Neural progenitor cell (in vitro differentiated cells): ENCODE measurements at regions not wholly inside any gene's neighbourhood (a gene's known extent, or its start where the extent isn't known, plus 50 kb on each side); places are given as distances from the start of the nearest gene placed in this dataset.

ENCODE experiments used
- DNase-seq: peaks from one replicate; pipeline ENCODE4 v3.0.0-alpha.2; 2016; ENCODE audit warnings: low spot score
- H2AFZ ChIP-seq: fragments of 200-600 bp; sonication (generic); replicated peaks from 2 replicates; pipeline ENCODE4 v1.6.1; 2016; ENCODE audit warnings: antibody characterized with exemption
- H3F3A ChIP-seq: fragments of 200-600 bp; sonication (generic); 2 replicates; pipeline ENCODE4 v1.6.1; 2016; ENCODE audit warnings: antibody characterized with exemption, low read depth
- H3K27ac ChIP-seq: fragments of 200-600 bp; sonication (generic); 2 replicates; pipeline ENCODE4 v1.5.1; 2016; ENCODE audit warnings: mild to moderate bottlenecking
- H3K27me3 ChIP-seq: fragments of 200-600 bp; sonication (generic); 2 replicates; pipeline ENCODE4 v1.6.1; 2016; ENCODE audit warnings: mild to moderate bottlenecking, moderate library complexity
- H3K36me3 ChIP-seq: fragments of 200-600 bp; sonication (generic); 2 replicates; pipeline ENCODE4 v1.5.1; 2016
- H3K4me1 ChIP-seq: fragments of 200-600 bp; sonication (generic); 2 replicates; pipeline ENCODE4 v1.6.1; 2016; ENCODE audit warnings: mixed run types
- H3K4me2 ChIP-seq: fragments of 200-600 bp; sonication (generic); 2 replicates; pipeline ENCODE4 v1.6.1; 2016
- H3K4me3 ChIP-seq: fragments of 200-600 bp; sonication (generic); 2 replicates; pipeline ENCODE4 v1.5.1; 2016
- H3K79me2 ChIP-seq: fragments of 200-600 bp; sonication (generic); 2 replicates; pipeline ENCODE4 v1.6.1; 2016; ENCODE audit warnings: low read depth
- H3K9ac ChIP-seq: fragments of 200-600 bp; sonication (generic); 2 replicates; pipeline ENCODE4 v1.6.1; 2016
- H3K9me3 ChIP-seq: fragments of 200-600 bp; sonication (generic); 2 replicates; pipeline ENCODE4 v1.5.1; 2016; ENCODE audit warnings: low read depth
- H4K20me1 ChIP-seq: fragments of 200-600 bp; sonication (generic); 2 replicates; pipeline ENCODE4 v1.6.1; 2016; ENCODE audit warnings: low read depth
- H3K27ac Mint-ChIP-seq: 3 replicates; pipeline ENCODE4 v1.8.0; 2021; ENCODE audit warnings: mixed read lengths
- H3K27me3 Mint-ChIP-seq: 2 replicates; pipeline ENCODE4 v1.8.0; 2022; ENCODE audit warnings: low read depth, mild to moderate bottlenecking, inconsistent platforms, moderate library complexity, mixed read lengths; ENCODE audit not compliant: insufficient read depth
- H3K36me3 Mint-ChIP-seq: 3 replicates; pipeline ENCODE4 v1.8.0; 2021; ENCODE audit warnings: mixed read lengths
- H3K4me1 Mint-ChIP-seq: 3 replicates; pipeline ENCODE4 v1.8.0; 2021; ENCODE audit warnings: mixed read lengths
- H3K4me3 Mint-ChIP-seq: 3 replicates; pipeline ENCODE4 v1.8.0; 2021; ENCODE audit warnings: mild to moderate bottlenecking, moderate library complexity, mixed read lengths
- H3K9me3 Mint-ChIP-seq: 3 replicates; pipeline ENCODE4 v1.8.0; 2020; ENCODE audit warnings: mixed read lengths
- CTCF ChIP-seq: fragments of 200-600 bp; sonication (generic); IDR thresholded peaks from 2 replicates; pipeline ENCODE4 v1.5.1; 2017; ENCODE audit warnings: antibody characterized with exemption, mild to moderate bottlenecking
- EZH2 ChIP-seq: fragments of 200-600 bp; sonication (generic); IDR thresholded peaks from 2 replicates; pipeline ENCODE4 v1.6.1; 2017; ENCODE audit warnings: antibody characterized with exemption, mild to moderate bottlenecking, moderate library complexity
- EZH2phosphoT487 ChIP-seq: fragments of 200-600 bp; sonication (generic); IDR thresholded peaks from 2 replicates; pipeline ENCODE4 v1.6.1; 2017; ENCODE audit warnings: antibody characterized with exemption

GRCh38 chr2:16615687-16616615 lies 49.7 kb downstream of the CYRIA start:
- Mint-ChIP-seq H3K36me3 (peaks cover 3% of the 10 kb centered on the region), H3K4me1 (peaks cover 12% of the 10 kb centered on the region), H3K4me3 (no peak overlapping the region), H3K9me3 (no peaks in the 10 kb centered on the region), H3K27ac (peak overlapping the region; percentile 6), H3K27me3 (peaks cover 2% of the 10 kb centered on the region)
- Histone ChIP-seq H3K9me3 (no peaks in the 10 kb centered on the region), H3K4me3 (no peak overlapping the region), H3K27me3 (no peaks in the 10 kb centered on the region), H3K9ac (no peak overlapping the region), H3K4me2 (no peak overlapping the region), H3K4me1 (no peaks in the 10 kb centered on the region), H3F3A (no peaks in the 10 kb centered on the region), H3K36me3 (no peaks in the 10 kb centered on the region), H3K27ac (no peak overlapping the region), H3K79me2 (no peaks in the 10 kb centered on the region), H2AFZ (no peak overlapping the region), H4K20me1 (no peaks in the 10 kb centered on the region)
- TF ChIP-seq CTCF (peak; percentile 19), EZH2 (no peak)
- DNase-seq, result no peak

GRCh38 chr2:16615246-16615645 lies 50.4 kb downstream of the CYRIA start:
- TF ChIP-seq CTCF (no peak), EZH2 (no peak), EZH2phosphoT487 (no peak)
- Histone ChIP-seq H4K20me1 (no peaks in the 10 kb centered on the region), H3K9ac (no peak overlapping the region), H3K27me3 (no peaks in the 10 kb centered on the region), H3K4me3 (no peak overlapping the region), H3K36me3 (no peaks in the 10 kb centered on the region), H3K9me3 (no peaks in the 10 kb centered on the region), H3K4me1 (no peaks in the 10 kb centered on the region), H2AFZ (no peak overlapping the region), H3F3A (no peaks in the 10 kb centered on the region), H3K4me2 (no peak overlapping the region), H3K79me2 (no peaks in the 10 kb centered on the region), H3K27ac (no peak overlapping the region)
- peaks cover 3% of the 10 kb centered on the region for H3K36me3 Mint-ChIP-seq
- no peaks in the 10 kb centered on the region for H3K9me3 Mint-ChIP-seq
- H3K27me3 Mint-ChIP-seq, result peaks cover 2% of the 10 kb centered on the region
- no peak overlapping the region for H3K27ac Mint-ChIP-seq
- no peak overlapping the region for H3K4me3 Mint-ChIP-seq
- H3K4me1 Mint-ChIP-seq, result peaks cover 12% of the 10 kb centered on the region
- DNase-seq, result no peak

GRCh38 chr2:16614314-16614860 lies 51.2 kb downstream of the CYRIA start:
- H3K27ac Mint-ChIP-seq, result no peak overlapping the region
- no peak for DNase-seq
- Histone ChIP-seq H2AFZ (no peak overlapping the region), H3K4me2 (no peak overlapping the region), H3K4me1 (no peaks in the 10 kb centered on the region), H4K20me1 (no peaks in the 10 kb centered on the region), H3K27me3 (no peaks in the 10 kb centered on the region), H3F3A (no peaks in the 10 kb centered on the region), H3K36me3 (no peaks in the 10 kb centered on the region), H3K27ac (no peak overlapping the region), H3K9me3 (no peaks in the 10 kb centered on the region), H3K9ac (no peak overlapping the region), H3K4me3 (no peak overlapping the region), H3K79me2 (no peaks in the 10 kb centered on the region)
- H3K4me3 Mint-ChIP-seq, result no peak overlapping the region
- peaks cover 12% of the 10 kb centered on the region for H3K4me1 Mint-ChIP-seq
- peaks cover 2% of the 10 kb centered on the region for H3K27me3 Mint-ChIP-seq
- no peaks in the 10 kb centered on the region for H3K9me3 Mint-ChIP-seq
- H3K36me3 Mint-ChIP-seq, result peaks cover 3% of the 10 kb centered on the region
- no peak for TF ChIP-seq CTCF
- no peak for TF ChIP-seq EZH2phosphoT487
- no peak for TF ChIP-seq EZH2
